ENCODE measurements at regions not wholly inside any gene's neighbourhood (a gene's known extent, or its start where the extent isn't known, plus 50 kb on each side); places are given as distances from the start of the nearest gene placed in this dataset.

- ChIA-PET CTCF (no interaction called here), POLR2A (no interaction called here)
- DNase-seq (no peak), ATAC-seq (ENCODE audit: low read depth) (no peak)
- no peaks in the 10 kb centered on the region for H3K4me1 Mint-ChIP-seq
- 20% methylated on average over 1 of the region's 3 CpGs for WGBS (ENCODE audit: insufficient coverage)
- no peaks in the 10 kb centered on the region for H3K27me3 ChIP-seq (replicated peaks in 1 of 4; ENCODE audit: control extremely low read depth in 1 of 4, control insufficient read depth in 3 of 4, insufficient read depth in 4 of 4, low read length in 3 of 4)
- H3K9ac ChIP-seq (ENCODE audit: low read length) = no peak overlapping the region
- no peaks in the 10 kb centered on the region for H3K27me3 Mint-ChIP-seq
- H3K79me2 ChIP-seq (ENCODE audit: control insufficient read depth, insufficient read depth, low read length) = no peaks in the 10 kb centered on the region
- no peak overlapping the region for H3K27ac Mint-ChIP-seq
- no peak overlapping the region for H3K4me3 Mint-ChIP-seq
- H3K9me3 Mint-ChIP-seq (ENCODE audit: insufficient read depth) = no peaks in the 10 kb centered on the region
- H3K27ac ChIP-seq (ENCODE audit: low read length in 2 of 2) = no peak overlapping the region
- no peak overlapping the region for H2AFZ ChIP-seq (ENCODE audit: insufficient read depth, low read depth, low read length, poor library complexity, severe bottlenecking)
- H3K4me2 ChIP-seq (replicated peaks; ENCODE audit: low read depth, low read length, poor library complexity, severe bottlenecking) = no peak overlapping the region
- no peaks in the 10 kb centered on the region for H4K20me1 ChIP-seq (ENCODE audit: control insufficient read depth, insufficient read depth, low read length, poor library complexity, severe bottlenecking)
- TF ChIP-seq EZH2 (IDR thresholded peaks at IDR 0.05; ENCODE audit: borderline replicate concordance, insufficient read depth, low read depth, low read length, poor library complexity, severe bottlenecking) (no peak), CTCF (IDR thresholded peaks at IDR 0.05) (no peak)
- no peaks in the 10 kb centered on the region for H3K4me1 ChIP-seq (ENCODE audit: control insufficient read depth in 2 of 2, insufficient read depth in 2 of 2, low read length in 2 of 2)
- H3K36me3 ChIP-seq (replicated peaks in 1 of 2; ENCODE audit: control extremely low read depth in 1 of 2, control insufficient read depth in 1 of 2, extremely low read depth in 1 of 2, insufficient read depth in 2 of 2, low read length in 1 of 2) = no peaks in the 10 kb centered on the region
- no peak overlapping the region for H3K4me3 ChIP-seq (ENCODE audit: control extremely low read depth in 1 of 5, extremely low read depth in 1 of 5, insufficient read depth in 1 of 5, low read depth in 2 of 5, low read length in 4 of 5)
- H3K9me3 ChIP-seq (ENCODE audit: control extremely low read depth in 1 of 3, control insufficient read depth in 2 of 3, insufficient read depth in 1 of 3, low read length in 2 of 3) = no peaks in the 10 kb centered on the region
- intact Hi-C loops (cut with micrococcal nuclease) = no loop called here
These were observed 108.3 kb downstream of the ARL6IP6 start for GRCh38 chr2:152826581-152827279.

- Mint-ChIP-seq H3K9me3 (ENCODE audit: insufficient read depth) (no peaks in the 10 kb centered on the region), H3K4me3 (no peak overlapping the region), H3K4me1 (no peaks in the 10 kb centered on the region), H3K27ac (no peak overlapping the region), H3K27me3 (peaks cover 2% of the 10 kb centered on the region)
- Histone ChIP-seq H3K9me3 (ENCODE audit: control extremely low read depth in 1 of 3, control insufficient read depth in 2 of 3, insufficient read depth in 1 of 3, low read length in 2 of 3) (no peaks in the 10 kb centered on the region), H3K4me2 (replicated peaks; ENCODE audit: low read depth, low read length, poor library complexity, severe bottlenecking) (no peak overlapping the region), H3K4me1 (ENCODE audit: control insufficient read depth in 2 of 2, insufficient read depth in 2 of 2, low read length in 2 of 2) (no peaks in the 10 kb centered on the region), H3K79me2 (ENCODE audit: control insufficient read depth, insufficient read depth, low read length) (no peaks in the 10 kb centered on the region), H3K27ac (ENCODE audit: low read length in 2 of 2) (no peak overlapping the region), H2AFZ (ENCODE audit: insufficient read depth, low read depth, low read length, poor library complexity, severe bottlenecking) (no peak overlapping the region), H3K36me3 (replicated peaks in 1 of 2; ENCODE audit: control extremely low read depth in 1 of 2, control insufficient read depth in 1 of 2, extremely low read depth in 1 of 2, insufficient read depth in 2 of 2, low read length in 1 of 2) (no peaks in the 10 kb centered on the region), H3K4me3 (ENCODE audit: control extremely low read depth in 1 of 5, extremely low read depth in 1 of 5, insufficient read depth in 1 of 5, low read depth in 2 of 5, low read length in 4 of 5) (no peak overlapping the region), H3K27me3 (replicated peaks in 1 of 4; ENCODE audit: control extremely low read depth in 1 of 4, control insufficient read depth in 3 of 4, insufficient read depth in 4 of 4, low read length in 3 of 4) (no peaks in the 10 kb centered on the region), H3K9ac (ENCODE audit: low read length) (no peak overlapping the region), H4K20me1 (ENCODE audit: control insufficient read depth, insufficient read depth, low read length, poor library complexity, severe bottlenecking) (no peaks in the 10 kb centered on the region)
- intact Hi-C loops (cut with micrococcal nuclease) = no loop called here
- TF ChIP-seq EZH2 (IDR thresholded peaks at IDR 0.05; ENCODE audit: borderline replicate concordance, insufficient read depth, low read depth, low read length, poor library complexity, severe bottlenecking) = no peak
- POLR2A ChIA-PET = no interaction called here
- no CpG with 5 or more reads among the region's 3 CpGs for WGBS (ENCODE audit: insufficient coverage)
- ATAC-seq (ENCODE audit: low read depth) (no peak), DNase-seq (no peak)
- CTCF ChIA-PET = no interaction called here
These were observed 107.4 kb downstream of the ARL6IP6 start for GRCh38 chr2:152825834-152826233.
